ENCODE measurements at regions not wholly inside any gene's neighbourhood (a gene's known extent, or its start where the extent isn't known, plus 50 kb on each side); places are given as distances from the start of the nearest gene placed in this dataset.

DNA sequence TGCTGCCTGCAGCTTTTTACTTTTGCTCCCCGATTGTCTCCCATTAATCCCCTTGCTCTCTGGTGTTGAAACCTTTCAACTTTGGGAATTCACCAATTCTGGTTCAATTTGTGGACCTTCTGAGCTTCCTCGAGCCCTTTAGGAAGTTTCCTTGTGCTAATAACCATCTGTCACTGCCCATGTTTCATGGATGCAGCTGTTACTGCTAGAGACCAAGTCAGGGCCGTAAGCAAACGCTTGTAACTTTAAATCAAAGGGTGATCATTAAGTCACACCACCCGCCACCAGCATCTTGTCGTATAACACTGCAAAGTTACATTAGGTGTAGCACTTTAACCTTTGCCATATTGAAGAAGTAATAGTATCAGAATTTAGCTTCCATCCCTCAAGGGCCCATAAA is 268.3 kb upstream of the SASH1 start:
- H2BK15ac ChIP-seq (ENCODE audit: low read length): no peak overlapping the region
- no peak overlapping the region for H3K27ac ChIP-seq (ENCODE audit: low read depth, low read length)
- no peaks in the 10 kb centered on the region for H3K23me2 ChIP-seq (ENCODE audit: low read depth, low read length)
- no peak overlapping the region for H3K14ac ChIP-seq (ENCODE audit: insufficient read length)
- no peaks in the 10 kb centered on the region for H3K27me3 ChIP-seq (replicated peaks in 1 of 4; ENCODE audit: control insufficient read depth in 3 of 4, extremely low read depth in 1 of 4, insufficient read depth in 3 of 4, low read length in 3 of 4)
- H3K4me1 ChIP-seq (replicated peaks in 1 of 4; ENCODE audit: control insufficient read depth in 3 of 4, insufficient read depth in 4 of 4, low read length in 3 of 4): no peaks in the 10 kb centered on the region
- H3K4me2 ChIP-seq (ENCODE audit: insufficient read depth in 1 of 2, low read depth in 2 of 2, low read length in 2 of 2): no peak overlapping the region
- no peak for DNase-seq (ENCODE audit: low read depth in 1 of 2, low spot score in 2 of 2)
- no peak overlapping the region for H2BK12ac ChIP-seq (ENCODE audit: low read depth, low read length)
- H2BK120ac ChIP-seq (replicated peaks; ENCODE audit: low read depth, low read length): no peak overlapping the region
- H4K5ac ChIP-seq (ENCODE audit: insufficient read length, low read depth, low read length): no peak overlapping the region
- no peak overlapping the region for H3K56ac ChIP-seq (replicated peaks; ENCODE audit: insufficient read length, low read depth, low read length)
- H3K79me1 ChIP-seq (ENCODE audit: low read depth, low read length): no peaks in the 10 kb centered on the region
- H3K4ac ChIP-seq (replicated peaks; ENCODE audit: insufficient read length, low read depth, low read length): no peak overlapping the region
- H3K36me3 ChIP-seq (ENCODE audit: control insufficient read depth in 2 of 4, insufficient read depth in 4 of 4, low read length in 3 of 4): no peaks in the 10 kb centered on the region
- no peak overlapping the region for H3K4me3 ChIP-seq (ENCODE audit: extremely low read depth in 1 of 4, insufficient read depth in 2 of 4, low read depth in 3 of 4, low read length in 4 of 4)
- TF ChIP-seq RFX5 (IDR thresholded peaks at IDR 0.05; ENCODE audit: borderline replicate concordance, low read depth, low read length) (no peak), RXRA (IDR thresholded peaks at IDR 0.05; ENCODE audit: insufficient read depth, low read depth, low read length) (no peak), CREB1 (IDR thresholded peaks at IDR 0.05) (no peak), SRF (IDR thresholded peaks at IDR 0.05; ENCODE audit: low read depth, low read length) (no peak)
- FAIRE-seq: no peak
- no peaks in the 10 kb centered on the region for H4K20me1 ChIP-seq (replicated peaks in 1 of 2; ENCODE audit: control insufficient read depth in 1 of 2, insufficient read depth in 2 of 2, low read length in 2 of 2)
- WGBS, 2 experiments (ENCODE audit: extremely low coverage in 1 of 2, insufficient coverage in 1 of 2, insufficient read length in 1 of 2, insufficient replicate concordance in 2 of 2, low coverage in 1 of 2, low lambda C conversion rate in 2 of 2, missing lambda C conversion rate in 1 of 2): 95% methylated on average over 6 of the region's 6 CpGs; no CpG with 5 or more reads in 1 of the 2 experiments
- no peaks in the 10 kb centered on the region for H3K79me2 ChIP-seq (ENCODE audit: control insufficient read depth in 1 of 2, insufficient read depth in 2 of 2, low read length in 2 of 2)
- H2BK20ac ChIP-seq (ENCODE audit: low read length): no peak overlapping the region
- H3K9me3 ChIP-seq (ENCODE audit: insufficient read depth in 2 of 2, low read depth in 1 of 2, low read length in 1 of 2): no peaks in the 10 kb centered on the region
- H3K18ac ChIP-seq (ENCODE audit: extremely low read depth, low read length): no peak overlapping the region
- ChIA-PET CTCF (ENCODE audit: partially characterized antibody) (interaction anchor here (0.6 kb wide), 1 partner anchor 914 kb away, joined by 3 read pairs; no protein-coding TSS in a partner anchor), POLR2A (ENCODE audit: partially characterized antibody) (no interaction called here)
- no peak overlapping the region for H3K23ac ChIP-seq (ENCODE audit: insufficient read length)
- H2AK5ac ChIP-seq (ENCODE audit: low read depth, low read length): no peak overlapping the region
- H4K91ac ChIP-seq (replicated peaks; ENCODE audit: insufficient read length, low read length): no peak overlapping the region
- no peak overlapping the region for H4K8ac ChIP-seq (ENCODE audit: extremely low read depth, insufficient read depth, low read length)
- no peak overlapping the region for H2BK5ac ChIP-seq (ENCODE audit: low read depth, low read length)
- no peak overlapping the region for H2AFZ ChIP-seq (ENCODE audit: low read length)
- H3K9ac ChIP-seq (replicated peaks in 1 of 4; ENCODE audit: extremely low read depth in 1 of 4, low read depth in 3 of 4, low read length in 3 of 4): no peak overlapping the region

Data from H1 (cell line).